H9 (cell line): ENCODE measurements at regions not wholly inside any gene's neighbourhood (a gene's known extent, or its start where the extent isn't known, plus 50 kb on each side); places are given as distances from the start of the nearest gene placed in this dataset.

Source experiments
- DNase-seq: peaks from one replicate; pipeline ENCODE4 v3.0.0-alpha.2; 2017
- H2AFZ ChIP-seq: one replicate; pipeline ENCODE4 v1.6.1; 2013; ENCODE audit warnings: mild to moderate bottlenecking, low read length, control low read depth, moderate library complexity
- H2AK5ac ChIP-seq: 2 replicates; pipeline ENCODE4 v1.6.1; 2013; ENCODE audit warnings: low read length, control low read depth, mixed read lengths; ENCODE audit not compliant: insufficient read length
- H2BK120ac ChIP-seq: one replicate; pipeline ENCODE4 v1.6.1; 2013; ENCODE audit warnings: low read depth, mild to moderate bottlenecking, low read length, control low read depth, inconsistent platforms; ENCODE audit not compliant: poor library complexity, severe bottlenecking
- H2BK12ac ChIP-seq: 2 replicates; pipeline ENCODE4 v1.6.1; 2013; ENCODE audit warnings: low read length, control low read depth, mixed read lengths, low read depth; ENCODE audit not compliant: insufficient read length
- H2BK15ac ChIP-seq: 2 replicates; pipeline ENCODE4 v1.6.1; 2013; ENCODE audit warnings: low read depth, low read length, control low read depth
- H2BK20ac ChIP-seq: one replicate; pipeline ENCODE4 v1.6.1; 2013; ENCODE audit warnings: low read depth, mild to moderate bottlenecking, low read length, control low read depth, inconsistent platforms; ENCODE audit not compliant: poor library complexity, severe bottlenecking
- H2BK5ac ChIP-seq: 2 replicates; pipeline ENCODE4 v1.6.1; 2013; ENCODE audit warnings: low read length, control low read depth, mixed read lengths; ENCODE audit not compliant: insufficient read length
- H3K14ac ChIP-seq: 2 replicates; pipeline ENCODE4 v1.6.1; 2013; ENCODE audit warnings: low read length, control low read depth; ENCODE audit not compliant: insufficient read depth
- H3K18ac ChIP-seq: 2 replicates; pipeline ENCODE4 v1.6.1; 2013; ENCODE audit warnings: low read depth, mild to moderate bottlenecking, mixed read lengths, low read length, control low read depth; ENCODE audit not compliant: insufficient read length
- H3K23ac ChIP-seq: 2 replicates; pipeline ENCODE4 v1.6.1; 2013; ENCODE audit warnings: low read length, control low read depth, mixed read lengths, low read depth; ENCODE audit not compliant: insufficient read length
- H3K23me2 ChIP-seq: 2 replicates; pipeline ENCODE4 v1.6.1; 2013; ENCODE audit warnings: low read depth, mild to moderate bottlenecking, mixed read lengths, low read length, control low read depth; ENCODE audit not compliant: insufficient read length, poor library complexity, severe bottlenecking
- H3K27ac ChIP-seq: 2 replicates; pipeline ENCODE4 v1.5.1; 2013; ENCODE audit warnings: low read length, control low read depth, mixed read lengths, low read depth; ENCODE audit not compliant: insufficient read length
- H3K27me3 ChIP-seq: 2 replicates; pipeline ENCODE4 v1.6.1; 2013; ENCODE audit warnings: low read length, control low read depth, inconsistent platforms; ENCODE audit not compliant: insufficient read depth
- H3K4ac ChIP-seq: 2 replicates; pipeline ENCODE4 v1.6.1; 2013; ENCODE audit warnings: low read depth, mild to moderate bottlenecking, control low read depth, inconsistent platforms, low read length, moderate library complexity
- H3K4me1 ChIP-seq: 2 replicates; pipeline ENCODE4 v1.6.1; 2013; ENCODE audit warnings: low read length, control low read depth, inconsistent platforms; ENCODE audit not compliant: insufficient read depth
- H3K4me2 ChIP-seq: 2 replicates; pipeline ENCODE4 v1.6.1; 2013; ENCODE audit warnings: low read length, control low read depth, mixed read lengths; ENCODE audit not compliant: insufficient read length, insufficient read depth
- H3K56ac ChIP-seq: 2 replicates; pipeline ENCODE4 v1.6.1; 2013; ENCODE audit warnings: low read depth, mild to moderate bottlenecking, mixed read lengths, low read length, control low read depth; ENCODE audit not compliant: insufficient read length
- H3K79me1 ChIP-seq: 2 replicates; pipeline ENCODE4 v1.6.1; 2013; ENCODE audit warnings: low read depth, mild to moderate bottlenecking, moderate library complexity, low read length, control low read depth, inconsistent platforms; ENCODE audit not compliant: insufficient read depth, poor library complexity, severe bottlenecking
- H3K79me2 ChIP-seq: 2 replicates; pipeline ENCODE4 v1.6.1; 2013; ENCODE audit warnings: low read length, control low read depth, inconsistent platforms; ENCODE audit not compliant: insufficient read depth
- H3K9ac ChIP-seq: 2 replicates; pipeline ENCODE4 v1.6.1; 2013; ENCODE audit warnings: low read length, control low read depth, mixed read lengths; ENCODE audit not compliant: insufficient read length; ENCODE audit errors: extremely low read depth
- H3K9me3 ChIP-seq: one replicate; pipeline ENCODE4 v1.6.1; 2013; ENCODE audit warnings: low read depth, low read length, inconsistent platforms; ENCODE audit not compliant: control insufficient read depth
- H3T11ph ChIP-seq: one replicate; pipeline ENCODE4 v1.6.1; 2013; ENCODE audit warnings: mild to moderate bottlenecking, low read length, control low read depth, inconsistent platforms
- H4K20me1 ChIP-seq: one replicate; pipeline ENCODE4 v1.6.1; 2013; ENCODE audit not compliant: control insufficient read depth, insufficient read length, insufficient read depth
- H4K5ac ChIP-seq: 2 replicates; pipeline ENCODE4 v1.6.1; 2013; ENCODE audit warnings: low read depth, mild to moderate bottlenecking, mixed read lengths, low read length, control low read depth; ENCODE audit not compliant: insufficient read length
- H4K8ac ChIP-seq: replicated peaks from 2 replicates; pipeline ENCODE4 v1.6.1; 2013; ENCODE audit warnings: low read length, control low read depth, mixed read lengths, low read depth; ENCODE audit not compliant: insufficient read length
- H4K91ac ChIP-seq: 2 replicates; pipeline ENCODE4 v1.6.1; 2013; ENCODE audit warnings: low read depth, mild to moderate bottlenecking, moderate library complexity, mixed read lengths, low read length, control low read depth; ENCODE audit not compliant: insufficient read length
- H3K27ac Mint-ChIP-seq, 3 experiments: 2 replicates in 2 of 3; 3 replicates in 1 of 3; pipeline ENCODE4 v1.8.0; 2020 to 2021; ENCODE audit warnings: mixed read lengths in 3 of 3, mild to moderate bottlenecking in 1 of 3, moderate library complexity in 1 of 3
- H3K27me3 Mint-ChIP-seq: 2 replicates; pipeline ENCODE4 v1.8.0; 2021; ENCODE audit warnings: low read depth, mild to moderate bottlenecking, moderate library complexity, mixed read lengths
- H3K36me3 Mint-ChIP-seq, 3 experiments: 2 replicates in 2 of 3; 3 replicates in 1 of 3; pipeline ENCODE4 v1.8.0; 2020 to 2021; ENCODE audit warnings: low read depth in 3 of 3, mixed read lengths in 3 of 3; ENCODE audit not compliant: insufficient read depth in 1 of 3
- H3K4me1 Mint-ChIP-seq, 2 experiments: 2 replicates each; pipeline ENCODE4 v1.8.0; 2020; ENCODE audit warnings: mixed read lengths in 2 of 2
- H3K4me3 Mint-ChIP-seq, 2 experiments: 2 replicates in 1 of 2; 3 replicates in 1 of 2; pipeline ENCODE4 v1.8.0; 2020 to 2021; ENCODE audit warnings: mild to moderate bottlenecking in 2 of 2, mixed read lengths in 2 of 2, moderate library complexity in 1 of 2
- H3K9me3 Mint-ChIP-seq, 2 experiments: 2 replicates in 1 of 2; 3 replicates in 1 of 2; pipeline ENCODE4 v1.8.0; 2020; ENCODE audit warnings: mild to moderate bottlenecking in 2 of 2, mixed read lengths in 2 of 2, moderate library complexity in 1 of 2
- CTCF ChIP-seq: fragments of 200-600 bp; sonication (generic); conservative IDR thresholded peaks from 3 replicates; pipeline ENCODE4 v1.8.0; 2021; ENCODE audit warnings: antibody characterized with exemption, mild to moderate bottlenecking

- H3K36me3 Mint-ChIP-seq = peaks cover 1 to 6% (median 5%) of the 10 kb centered on the region in 3 experiments; a peak in 3 of 7 replicates
- no peak overlapping the region for H3K14ac ChIP-seq
- H3K18ac ChIP-seq = no peak overlapping the region
- H3K4me1 ChIP-seq = peaks cover 5% of the 10 kb centered on the region; the same call in 1 of the 2 replicates
- no peak for DNase-seq
- H2AFZ ChIP-seq = no peak overlapping the region
- H3K9ac ChIP-seq = no peak overlapping the region
- H3K4me2 ChIP-seq = no peak overlapping the region
- no peaks in the 10 kb centered on the region for H3K79me2 ChIP-seq
- no peak overlapping the region for H2BK120ac ChIP-seq
- H2BK20ac ChIP-seq = no peak overlapping the region
- no peaks in the 10 kb centered on the region for H4K20me1 ChIP-seq
- no peak overlapping the region for H2AK5ac ChIP-seq
- no peak overlapping the region for H2BK5ac ChIP-seq
- H3K27me3 ChIP-seq = no peaks in the 10 kb centered on the region
- no peaks in the 10 kb centered on the region for H3K4me1 Mint-ChIP-seq
- H4K8ac ChIP-seq = no peak overlapping the region
- TF ChIP-seq CTCF = no peak
- no peak overlapping the region for H2BK12ac ChIP-seq
- peaks cover 11 to 15% of the 10 kb centered on the region in 2 experiments for H3K9me3 Mint-ChIP-seq
- no peak overlapping the region for H3K4ac ChIP-seq
- no peaks in the 10 kb centered on the region for H3K9me3 ChIP-seq
- no peak overlapping the region for H3K4me3 Mint-ChIP-seq
- H3K23me2 ChIP-seq = no peaks in the 10 kb centered on the region
- no peak overlapping the region for H3K56ac ChIP-seq
- no peak overlapping the region for H2BK15ac ChIP-seq
- no peaks in the 10 kb centered on the region for H3K79me1 ChIP-seq
- H3K27ac Mint-ChIP-seq = no peak overlapping the region
- H3K27me3 Mint-ChIP-seq = peaks cover 11% of the 10 kb centered on the region
- H4K91ac ChIP-seq = no peak overlapping the region
- H4K5ac ChIP-seq = no peak overlapping the region
- H3T11ph ChIP-seq = no peak overlapping the region
- H3K23ac ChIP-seq = no peak overlapping the region
- no peak overlapping the region for H3K27ac ChIP-seq
Measured at GRCh38 chr5:174644923-174645322, 79.5 kb upstream of the MSX2 start.
